H1 (cell line): ENCODE measurements at regions not wholly inside any gene's neighbourhood (a gene's known extent, or its start where the extent isn't known, plus 50 kb on each side); places are given as distances from the start of the nearest gene placed in this dataset.

Source experiments
- CTCF ChIA-PET: fragments of 300-600 bp; sonication (Branson Sonifier 250); formaldehyde crosslinking; loops from one replicate; lab custom pipeline; 2021; ENCODE audit not compliant: partially characterized antibody; lab: Charles Lee
- POLR2A ChIA-PET: fragments of 300-600 bp; sonication (Branson Sonifier 250); formaldehyde crosslinking; loops from one replicate; lab custom pipeline; 2021; ENCODE audit warnings: inconsistent platforms; ENCODE audit not compliant: partially characterized antibody; lab: Charles Lee
- DNase-seq, 2 experiments: peaks; one replicate each; pipeline versions ENCODE4 v3.0.0 to v3.0.0-alpha.2; 2010 to 2022; ENCODE audit warnings: low spot score in 2 of 2, low read depth in 1 of 2, mixed read lengths in 1 of 2
- FAIRE-seq: peaks from 2 replicates; lab custom pipeline; 2011; peaks lifted over from hg19 to GRCh38; lab: Jason Lieb, UNC
- H2AFZ ChIP-seq: 2 replicates; pipeline ENCODE4 v1.8.1; 2012; ENCODE audit warnings: low read length, inconsistent platforms
- H2AK5ac ChIP-seq: 2 replicates; pipeline ENCODE4 v1.6.1; 2013; ENCODE audit warnings: low read depth, low read length
- H2BK120ac ChIP-seq: replicated peaks from 2 replicates; pipeline ENCODE3; 2013; ENCODE audit warnings: low read depth, low read length, inconsistent platforms
- H2BK12ac ChIP-seq: 2 replicates; pipeline ENCODE4 v1.6.1; 2013; ENCODE audit warnings: low read depth, low read length
- H2BK15ac ChIP-seq: 2 replicates; pipeline ENCODE4 v1.6.1; 2013; ENCODE audit warnings: low read length
- H2BK20ac ChIP-seq: 2 replicates; pipeline ENCODE4 v1.6.1; 2013; ENCODE audit warnings: low read length
- H2BK5ac ChIP-seq: 2 replicates; pipeline ENCODE4 v1.6.1; 2013; ENCODE audit warnings: low read depth, low read length
- H3K14ac ChIP-seq: 2 replicates; pipeline ENCODE4 v1.6.1; 2013; ENCODE audit warnings: inconsistent platforms; ENCODE audit not compliant: insufficient read length
- H3K18ac ChIP-seq: 2 replicates; pipeline ENCODE4 v1.6.1; 2013; ENCODE audit warnings: low read length; ENCODE audit errors: extremely low read depth
- H3K23ac ChIP-seq: 2 replicates; pipeline ENCODE4 v1.6.1; 2013; ENCODE audit warnings: inconsistent platforms; ENCODE audit not compliant: insufficient read length
- H3K23me2 ChIP-seq: 2 replicates; pipeline ENCODE4 v1.6.1; 2013; ENCODE audit warnings: low read depth, low read length
- H3K27ac ChIP-seq: 2 replicates; pipeline ENCODE4 v1.6.1; 2011; ENCODE audit warnings: low read depth, low read length, inconsistent platforms
- H3K27me3 ChIP-seq, 4 experiments: replicated peaks in 1 of 4; 1 replicate in 1 of 4; 2 replicates in 3 of 4; pipeline versions ENCODE4 v1.6.1 to v1.8.1; 2011 to 2013; ENCODE audit warnings: low read length in 3 of 4, mild to moderate bottlenecking in 3 of 4, inconsistent platforms in 2 of 4, mixed read lengths in 2 of 4, moderate library complexity in 1 of 4; ENCODE audit not compliant: control insufficient read depth in 3 of 4, insufficient read depth in 3 of 4; ENCODE audit errors: extremely low read depth in 1 of 4
- H3K36me3 ChIP-seq, 4 experiments: 2 replicates each; pipeline versions ENCODE4 v1.6.1 to v1.8.1; 2011 to 2013; ENCODE audit warnings: mild to moderate bottlenecking in 4 of 4, low read length in 3 of 4, moderate library complexity in 2 of 4, control low read depth in 1 of 4, inconsistent platforms in 1 of 4; ENCODE audit not compliant: insufficient read depth in 4 of 4, control insufficient read depth in 2 of 4
- H3K4ac ChIP-seq: replicated peaks from 2 replicates; pipeline ENCODE3; 2013; ENCODE audit warnings: low read length, low read depth, mixed read lengths, inconsistent platforms; ENCODE audit not compliant: insufficient read length
- H3K4me1 ChIP-seq, 4 experiments: replicated peaks in 1 of 4; 1 replicate in 1 of 4; 2 replicates in 3 of 4; pipeline versions ENCODE4 v1.6.1 to v1.8.1; 2011 to 2013; ENCODE audit warnings: low read length in 3 of 4, inconsistent platforms in 2 of 4, mixed read lengths in 1 of 4; ENCODE audit not compliant: insufficient read depth in 4 of 4, control insufficient read depth in 3 of 4
- H3K4me2 ChIP-seq, 2 experiments: 2 replicates each; pipeline versions ENCODE4 v1.6.1 to v1.8.1; 2011 to 2013; ENCODE audit warnings: low read depth in 2 of 2, low read length in 2 of 2, control low read depth in 1 of 2, inconsistent platforms in 1 of 2, mild to moderate bottlenecking in 1 of 2; ENCODE audit not compliant: insufficient read depth in 1 of 2
- H3K4me3 ChIP-seq, 4 experiments: fragments of 200-600, 300-600 bp in 1 of 4; sonication (generic), shearing (Covaris generic), sonication (Bioruptor Twin) in 1 of 4; 2 replicates each; pipeline versions ENCODE4 v1.5.1 to v1.8.1; 2011 to 2016; ENCODE audit warnings: low read length in 4 of 4, low read depth in 3 of 4, control low read depth in 2 of 4, inconsistent platforms in 2 of 4, mild to moderate bottlenecking in 2 of 4, mixed read lengths in 1 of 4, moderate library complexity in 1 of 4; ENCODE audit not compliant: insufficient read depth in 2 of 4; ENCODE audit errors: extremely low read depth in 1 of 4
- H3K56ac ChIP-seq: replicated peaks from 2 replicates; pipeline ENCODE3; 2013; ENCODE audit warnings: low read depth, mild to moderate bottlenecking, mixed read lengths, low read length, inconsistent platforms; ENCODE audit not compliant: insufficient read length
- H3K79me1 ChIP-seq: 2 replicates; pipeline ENCODE4 v1.6.1; 2013; ENCODE audit warnings: low read depth, low read length, control low read depth
- H3K79me2 ChIP-seq, 2 experiments: 2 replicates each; pipeline versions ENCODE4 v1.6.1 to v1.8.1; 2012 to 2013; ENCODE audit warnings: low read length in 2 of 2, mild to moderate bottlenecking in 2 of 2, inconsistent platforms in 1 of 2; ENCODE audit not compliant: insufficient read depth in 2 of 2, control insufficient read depth in 1 of 2
- H3K9ac ChIP-seq, 4 experiments: replicated peaks in 1 of 4; 1 replicate in 1 of 4; 2 replicates in 3 of 4; pipeline versions ENCODE4 v1.6.1 to v1.8.1; 2011 to 2013; ENCODE audit warnings: low read depth in 3 of 4, low read length in 3 of 4, control low read depth in 2 of 4, mild to moderate bottlenecking in 2 of 4, moderate library complexity in 2 of 4, inconsistent platforms in 1 of 4; ENCODE audit errors: extremely low read depth in 1 of 4
- H3K9me3 ChIP-seq, 2 experiments: 2 replicates each; pipeline versions ENCODE4 v1.6.1 to v1.8.1; 2012 to 2013; ENCODE audit warnings: mild to moderate bottlenecking in 2 of 2, moderate library complexity in 2 of 2, control low read depth in 1 of 2, inconsistent platforms in 1 of 2, low read depth in 1 of 2, low read length in 1 of 2, mixed read lengths in 1 of 2; ENCODE audit not compliant: insufficient read depth in 2 of 2
- H4K20me1 ChIP-seq, 2 experiments: replicated peaks in 1 of 2; 2 replicates each; pipeline versions ENCODE3 to v1.8.1; 2011 to 2013; ENCODE audit warnings: inconsistent platforms in 2 of 2, low read length in 2 of 2, mild to moderate bottlenecking in 1 of 2; ENCODE audit not compliant: insufficient read depth in 2 of 2, control insufficient read depth in 1 of 2
- H4K5ac ChIP-seq: 2 replicates; pipeline ENCODE4 v1.6.1; 2013; ENCODE audit warnings: low read length, low read depth, mixed read lengths, inconsistent platforms; ENCODE audit not compliant: insufficient read length
- H4K8ac ChIP-seq: 2 replicates; pipeline ENCODE4 v1.8.0; 2013; ENCODE audit warnings: mild to moderate bottlenecking, moderate library complexity, low read length, inconsistent platforms; ENCODE audit not compliant: insufficient read depth; ENCODE audit errors: extremely low read depth
- H4K91ac ChIP-seq: replicated peaks from 2 replicates; pipeline ENCODE3; 2013; ENCODE audit warnings: low read length, mixed read lengths, inconsistent platforms; ENCODE audit not compliant: insufficient read length
- CBX8 ChIP-seq: fragments of 300-800, 300-1000 bp; sonication (generic); IDR thresholded peaks from 2 replicates; pipeline ENCODE4 v1.7.1; 2016; ENCODE audit warnings: low read depth, low read length, borderline replicate concordance
- CREB1 ChIP-seq: IDR thresholded peaks from 2 replicates; pipeline ENCODE4 v1.6.1; 2012; ENCODE audit warnings: inconsistent platforms
- EP300 ChIP-seq, 2 experiments: IDR thresholded peaks; 1 replicate in 1 of 2; 2 replicates in 1 of 2; pipeline ENCODE4 v1.6.1; 2011 to 2012; ENCODE audit warnings: low read depth in 2 of 2, low read length in 2 of 2, mild to moderate bottlenecking in 2 of 2, borderline replicate concordance in 1 of 2, inconsistent platforms in 1 of 2, moderate library complexity in 1 of 2
- HDAC2 ChIP-seq, 2 experiments: fragments of 300-600 bp in 1 of 2; sonication (generic) in 1 of 2; IDR thresholded peaks; 2 replicates each; pipeline ENCODE4 v1.6.1; 2011 to 2012; ENCODE audit warnings: low read depth in 2 of 2, low read length in 2 of 2, mild to moderate bottlenecking in 2 of 2, moderate library complexity in 2 of 2, borderline replicate concordance in 1 of 2, inconsistent platforms in 1 of 2
- JUN ChIP-seq: IDR thresholded peaks from 2 replicates; pipeline ENCODE4 v1.6.1; 2011; ENCODE audit warnings: low read depth, mild to moderate bottlenecking, improper control_type of control experiment, low read length
- JUND ChIP-seq: IDR thresholded peaks from 2 replicates; pipeline ENCODE4 v1.6.1; 2011; ENCODE audit warnings: mild to moderate bottlenecking, improper control_type of control experiment, low read length
- KDM4A ChIP-seq: IDR thresholded peaks from one replicate; pipeline ENCODE4 v1.7.1; 2012; ENCODE audit warnings: low read depth, mild to moderate bottlenecking, moderate library complexity, low read length, inconsistent platforms; ENCODE audit not compliant: severe bottlenecking
- PHF8 ChIP-seq: fragments of 200-600 bp; sonication (generic); conservative IDR thresholded peaks from 2 replicates; pipeline ENCODE4 v1.7.1; 2012; ENCODE audit warnings: low read depth, mild to moderate bottlenecking, inconsistent platforms, low read length, moderate library complexity
- POU5F1 ChIP-seq: IDR thresholded peaks from 2 replicates; pipeline ENCODE4 v1.6.1; 2011; ENCODE audit warnings: low read depth, mild to moderate bottlenecking, low read length, moderate library complexity
- RNF2 ChIP-seq: fragments of 200-900, 300-1000 bp; sonication (generic); IDR thresholded peaks from 2 replicates; pipeline ENCODE4 v1.7.1; 2016; ENCODE audit warnings: borderline replicate concordance, low read depth, mild to moderate bottlenecking, antibody characterized with exemption, low read length; ENCODE audit not compliant: poor library complexity, severe bottlenecking; ENCODE audit errors: missing control alignments
- SP1 ChIP-seq: IDR thresholded peaks from 2 replicates; pipeline ENCODE4 v1.6.1; 2011; ENCODE audit warnings: low read depth, low read length
- SP4 ChIP-seq: IDR thresholded peaks from 2 replicates; pipeline ENCODE4 v1.6.1; 2012; ENCODE audit warnings: low read length, inconsistent platforms
- TAF1 ChIP-seq: IDR thresholded peaks from 2 replicates; pipeline ENCODE4 v1.6.1; 2011; ENCODE audit warnings: mild to moderate bottlenecking, low read depth, low read length
- TAF7 ChIP-seq: optimal IDR thresholded peaks from 2 replicates; pipeline ENCODE3; 2011; ENCODE audit warnings: low read depth, mild to moderate bottlenecking, inconsistent platforms, low read length, moderate library complexity, borderline replicate concordance
- TEAD4 ChIP-seq: IDR thresholded peaks from 2 replicates; pipeline ENCODE4 v1.6.1; 2012; ENCODE audit warnings: low read depth, low read length, inconsistent platforms, mixed read lengths
- ZNF274 ChIP-seq: IDR thresholded peaks from 2 replicates; pipeline ENCODE4 v1.7.0; 2012; ENCODE audit warnings: low read length, borderline replicate concordance; ENCODE audit errors: extremely low read depth
- WGBS, 2 experiments: shearing (Covaris generic) in 1 of 2; methylation state at CpG; one replicate each; pipeline versions ENCODE4 v1.1.6 to v1.1.7; 2013 to 2015; ENCODE audit warnings: low lambda C conversion rate in 2 of 2, mixed read lengths in 2 of 2, inconsistent platforms in 1 of 2, low coverage in 1 of 2, missing lambda C conversion rate in 1 of 2; ENCODE audit not compliant: insufficient replicate concordance in 2 of 2, insufficient coverage in 1 of 2, insufficient read length in 1 of 2; ENCODE audit errors: extremely low coverage in 1 of 2, missing lambda C conversion rate in 1 of 2; 5-methylcytosine and 5-hydroxymethylcytosine counted together

DNA sequence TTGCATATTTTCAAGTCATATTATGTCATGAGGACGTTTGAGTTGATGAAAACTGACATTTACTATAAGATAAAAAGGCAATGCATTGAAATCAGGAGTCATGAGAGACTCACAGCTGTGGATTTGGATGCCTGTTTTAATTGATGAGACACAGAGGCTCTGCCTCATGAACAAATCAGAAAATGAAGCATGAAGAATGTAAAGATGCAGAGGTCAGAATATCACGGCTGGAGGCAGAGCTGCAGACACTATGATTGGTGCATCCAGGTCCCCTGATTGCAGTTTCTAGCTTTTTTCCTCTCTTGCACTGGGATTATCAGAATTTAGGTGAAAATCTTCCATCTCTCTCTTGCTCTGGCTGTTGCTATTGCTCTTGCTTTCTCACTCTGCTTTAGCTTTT, 74.7 kb downstream of the FAM47B start:
- H2BK5ac ChIP-seq = no peak overlapping the region
- H4K91ac ChIP-seq = no peak overlapping the region
- ChIA-PET CTCF (no interaction called here), POLR2A (no interaction called here)
- no peak overlapping the region for H4K5ac ChIP-seq
- H3K56ac ChIP-seq = no peak overlapping the region
- H3K27ac ChIP-seq = no peak overlapping the region
- H3K9ac ChIP-seq = no peak overlapping the region
- H3K79me2 ChIP-seq = no peaks in the 10 kb centered on the region
- DNase-seq = no peak
- no peaks in the 10 kb centered on the region for H3K23me2 ChIP-seq
- H3K79me1 ChIP-seq = no peaks in the 10 kb centered on the region
- H4K20me1 ChIP-seq = no peaks in the 10 kb centered on the region
- H3K9me3 ChIP-seq = no peaks in the 10 kb centered on the region
- no peak overlapping the region for H2AFZ ChIP-seq
- H3K36me3 ChIP-seq = no peaks in the 10 kb centered on the region
- H3K27me3 ChIP-seq = no peaks in the 10 kb centered on the region
- no peak overlapping the region for H3K14ac ChIP-seq
- H2BK20ac ChIP-seq = no peak overlapping the region
- no peak overlapping the region for H2BK120ac ChIP-seq
- no peak overlapping the region for H3K4me2 ChIP-seq
- H3K4me3 ChIP-seq = no peak overlapping the region
- H3K23ac ChIP-seq = no peak overlapping the region
- no peak overlapping the region for H3K18ac ChIP-seq
- no peak overlapping the region for H3K4ac ChIP-seq
- H2BK12ac ChIP-seq = no peak overlapping the region
- no peak for FAIRE-seq
- 88% methylated on average over 2 of the region's 2 CpGs; no CpG with 5 or more reads in 1 of the 2 experiments for WGBS, 2 experiments
- no peak overlapping the region for H4K8ac ChIP-seq
- H3K4me1 ChIP-seq = no peaks in the 10 kb centered on the region
- H2AK5ac ChIP-seq = no peak overlapping the region
- H2BK15ac ChIP-seq = no peak overlapping the region
- TF ChIP-seq TEAD4 = no peak
- no peak for TF ChIP-seq CREB1
- TF ChIP-seq JUND = no peak
- no peak for TF ChIP-seq JUN
- no peak for TF ChIP-seq TAF1
- no peak for TF ChIP-seq SP4
- TF ChIP-seq ZNF274 = no peak
- TF ChIP-seq HDAC2 (IDR thresholded peaks at IDR 0.05; ENCODE audit: borderline replicate concordance in 1 of 2, low read depth in 2 of 2, low read length in 2 of 2) = no peak
- no peak for TF ChIP-seq EP300 (IDR thresholded peaks at IDR 0.05; ENCODE audit: borderline replicate concordance in 1 of 2, low read depth in 2 of 2, low read length in 2 of 2)
- TF ChIP-seq SP1 = no peak
- no peak for TF ChIP-seq TAF7
- TF ChIP-seq CBX8 = no peak
- TF ChIP-seq RNF2 = no peak
- no peak for TF ChIP-seq KDM4A
- TF ChIP-seq POU5F1 = no peak
- no peak for TF ChIP-seq PHF8
